ENCODE measurements at regions not wholly inside any gene's neighbourhood (a gene's known extent, or its start where the extent isn't known, plus 50 kb on each side); places are given as distances from the start of the nearest gene placed in this dataset.

DNA sequence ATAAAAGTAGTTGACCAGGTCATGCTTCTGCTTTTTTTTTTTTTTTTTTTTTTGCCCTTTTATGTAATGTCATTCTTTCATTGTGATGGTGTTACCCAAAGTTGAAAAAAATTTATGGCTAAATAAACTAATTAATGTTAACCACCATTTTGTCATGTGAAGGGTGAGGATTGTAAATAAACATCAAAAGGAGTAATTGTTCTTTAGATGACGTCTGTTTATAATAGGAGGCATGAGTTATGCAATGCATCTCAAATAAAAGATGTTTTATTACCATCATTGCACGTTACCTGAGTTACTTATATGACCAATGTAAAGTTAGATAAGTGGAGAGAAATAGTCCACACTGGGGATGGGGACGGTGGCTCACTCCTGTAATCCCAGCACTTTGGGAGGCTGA is 349.9 kb upstream of the PDE3A start:
- Mint-ChIP-seq H3K4me3 (no peak overlapping the region), H3K27me3 (ENCODE audit: low read depth in 3 of 3) (no peaks in the 10 kb centered on the region), H3K36me3 (no peaks in the 10 kb centered on the region), H3K4me1 (peaks cover 14% of the 10 kb centered on the region), H3K27ac (no peak overlapping the region), H3K9me3 (peaks cover 0 to 10% (median 0%) of the 10 kb centered on the region in 7 donors)
- intact Hi-C loops (cut with micrococcal nuclease): no loop called here
- Histone ChIP-seq H3K9ac (ENCODE audit: insufficient read depth, low read length, poor library complexity, severe bottlenecking) (no peak overlapping the region), H3K36me3 (replicated peaks in 1 of 2; ENCODE audit: control insufficient read depth in 1 of 2, insufficient read depth in 2 of 2, low read length in 2 of 2) (no peaks in the 10 kb centered on the region), H3K4me3 (replicated peaks in 1 of 3; ENCODE audit: low read depth in 2 of 3, low read length in 3 of 3) (no peak overlapping the region), H4K20me1 (ENCODE audit: insufficient read depth, low read length) (no peaks in the 10 kb centered on the region), H2AFZ (ENCODE audit: insufficient read depth, low read depth, low read length, poor library complexity, severe bottlenecking) (no peak overlapping the region), H3K27ac (ENCODE audit: low read depth in 1 of 2, low read length in 2 of 2) (no peak overlapping the region), H3K4me1 (ENCODE audit: control insufficient read depth in 1 of 2, insufficient read depth in 2 of 2, low read length in 2 of 2) (no peaks in the 10 kb centered on the region), H3K4me2 (replicated peaks; ENCODE audit: extremely low read depth, low read length, poor library complexity, severe bottlenecking) (no peak overlapping the region), H3K9me3 (replicated peaks in 1 of 2; ENCODE audit: control insufficient read depth in 1 of 2, insufficient read depth in 1 of 2, low read length in 2 of 2) (peaks cover 0 to 2% of the 10 kb centered on the region in 2 donors), H3K27me3 (ENCODE audit: control insufficient read depth in 2 of 2, insufficient read depth in 2 of 2, low read length in 2 of 2) (no peaks in the 10 kb centered on the region), H3K79me2 (ENCODE audit: insufficient read depth, low read length) (no peaks in the 10 kb centered on the region)
- TF ChIP-seq, protein P1, sequence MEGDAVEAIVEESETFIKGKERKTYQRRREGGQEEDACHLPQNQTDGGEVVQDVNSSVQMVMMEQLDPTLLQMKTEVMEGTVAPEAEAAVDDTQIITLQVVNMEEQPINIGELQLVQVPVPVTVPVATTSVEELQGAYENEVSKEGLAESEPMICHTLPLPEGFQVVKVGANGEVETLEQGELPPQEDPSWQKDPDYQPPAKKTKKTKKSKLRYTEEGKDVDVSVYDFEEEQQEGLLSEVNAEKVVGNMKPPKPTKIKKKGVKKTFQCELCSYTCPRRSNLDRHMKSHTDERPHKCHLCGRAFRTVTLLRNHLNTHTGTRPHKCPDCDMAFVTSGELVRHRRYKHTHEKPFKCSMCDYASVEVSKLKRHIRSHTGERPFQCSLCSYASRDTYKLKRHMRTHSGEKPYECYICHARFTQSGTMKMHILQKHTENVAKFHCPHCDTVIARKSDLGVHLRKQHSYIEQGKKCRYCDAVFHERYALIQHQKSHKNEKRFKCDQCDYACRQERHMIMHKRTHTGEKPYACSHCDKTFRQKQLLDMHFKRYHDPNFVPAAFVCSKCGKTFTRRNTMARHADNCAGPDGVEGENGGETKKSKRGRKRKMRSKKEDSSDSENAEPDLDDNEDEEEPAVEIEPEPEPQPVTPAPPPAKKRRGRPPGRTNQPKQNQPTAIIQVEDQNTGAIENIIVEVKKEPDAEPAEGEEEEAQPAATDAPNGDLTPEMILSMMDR (IDR thresholded peaks at IDR 0.05): no peak
- no peak for DNase-seq
- no CpG with 5 or more reads among the region's 3 CpGs for WGBS (ENCODE audit: insufficient coverage)

DNA sequence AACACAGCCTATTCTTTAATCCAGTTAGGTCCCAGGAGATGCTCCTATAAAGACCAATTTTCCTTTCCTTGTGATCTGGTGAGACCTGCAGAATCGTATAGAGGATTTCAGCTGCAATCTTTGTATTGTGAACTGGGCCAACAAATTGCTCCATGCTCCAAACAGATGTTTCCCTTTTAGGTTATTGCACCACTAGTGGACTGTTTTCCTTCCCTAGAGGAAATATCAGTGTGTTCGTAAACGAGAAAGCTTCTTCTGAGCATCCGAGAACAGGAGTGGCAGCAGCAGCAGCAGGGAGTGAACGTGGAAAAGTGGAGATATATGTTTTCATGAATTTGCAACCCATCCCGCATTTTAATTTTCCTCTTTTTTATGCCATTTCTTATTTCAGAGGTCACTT is 344.1 kb upstream of the PDE3A start:
- Histone ChIP-seq H3K36me3 (replicated peaks in 1 of 2; ENCODE audit: control insufficient read depth in 1 of 2, insufficient read depth in 2 of 2, low read length in 2 of 2) (no peaks in the 10 kb centered on the region), H3K4me3 (replicated peaks in 1 of 3; ENCODE audit: low read depth in 2 of 3, low read length in 3 of 3) (no peak overlapping the region), H4K20me1 (ENCODE audit: insufficient read depth, low read length) (no peaks in the 10 kb centered on the region), H2AFZ (ENCODE audit: insufficient read depth, low read depth, low read length, poor library complexity, severe bottlenecking) (no peak overlapping the region), H3K27me3 (ENCODE audit: control insufficient read depth in 2 of 2, insufficient read depth in 2 of 2, low read length in 2 of 2) (no peaks in the 10 kb centered on the region), H3K79me2 (ENCODE audit: insufficient read depth, low read length) (no peaks in the 10 kb centered on the region), H3K9ac (ENCODE audit: insufficient read depth, low read length, poor library complexity, severe bottlenecking) (no peak overlapping the region), H3K4me1 (ENCODE audit: control insufficient read depth in 1 of 2, insufficient read depth in 2 of 2, low read length in 2 of 2) (peaks cover 8 to 10% of the 10 kb centered on the region in 2 donors), H3K9me3 (replicated peaks in 1 of 2; ENCODE audit: control insufficient read depth in 1 of 2, insufficient read depth in 1 of 2, low read length in 2 of 2) (no peaks in the 10 kb centered on the region), H3K27ac (ENCODE audit: low read depth in 1 of 2, low read length in 2 of 2) (no peak overlapping the region), H3K4me2 (replicated peaks; ENCODE audit: extremely low read depth, low read length, poor library complexity, severe bottlenecking) (no peak overlapping the region)
- TF ChIP-seq, protein P1 (IDR thresholded peaks at IDR 0.05): no peak
- peak in 1 of 3 donors; percentile 6 for DNase-seq
- 0% methylated on average over 1 of the region's 6 CpGs for WGBS (ENCODE audit: insufficient coverage)
- H3K9me3 Mint-ChIP-seq: no peaks in the 10 kb centered on the region
- H3K27me3 Mint-ChIP-seq (ENCODE audit: low read depth in 3 of 3): no peaks in the 10 kb centered on the region
- peaks cover 28% of the 10 kb centered on the region for H3K4me1 Mint-ChIP-seq
- no peaks in the 10 kb centered on the region for H3K36me3 Mint-ChIP-seq
- no peak overlapping the region for H3K4me3 Mint-ChIP-seq
- no peak overlapping the region for H3K27ac Mint-ChIP-seq
- intact Hi-C loops (cut with micrococcal nuclease): no loop called here
